DMS153 treated with DMSO at 0.1 percent for 48 hours (cell line): ENCODE measurements at regions not wholly inside any gene's neighbourhood (a gene's known extent, or its start where the extent isn't known, plus 50 kb on each side); places are given as distances from the start of the nearest gene placed in this dataset.

Experiments
- DNase-seq: peaks from one replicate; lab custom pipeline; 2025; ENCODE audit not compliant: unreplicated experiment; lab: John Stamatoyannopoulos, UW

DNA sequence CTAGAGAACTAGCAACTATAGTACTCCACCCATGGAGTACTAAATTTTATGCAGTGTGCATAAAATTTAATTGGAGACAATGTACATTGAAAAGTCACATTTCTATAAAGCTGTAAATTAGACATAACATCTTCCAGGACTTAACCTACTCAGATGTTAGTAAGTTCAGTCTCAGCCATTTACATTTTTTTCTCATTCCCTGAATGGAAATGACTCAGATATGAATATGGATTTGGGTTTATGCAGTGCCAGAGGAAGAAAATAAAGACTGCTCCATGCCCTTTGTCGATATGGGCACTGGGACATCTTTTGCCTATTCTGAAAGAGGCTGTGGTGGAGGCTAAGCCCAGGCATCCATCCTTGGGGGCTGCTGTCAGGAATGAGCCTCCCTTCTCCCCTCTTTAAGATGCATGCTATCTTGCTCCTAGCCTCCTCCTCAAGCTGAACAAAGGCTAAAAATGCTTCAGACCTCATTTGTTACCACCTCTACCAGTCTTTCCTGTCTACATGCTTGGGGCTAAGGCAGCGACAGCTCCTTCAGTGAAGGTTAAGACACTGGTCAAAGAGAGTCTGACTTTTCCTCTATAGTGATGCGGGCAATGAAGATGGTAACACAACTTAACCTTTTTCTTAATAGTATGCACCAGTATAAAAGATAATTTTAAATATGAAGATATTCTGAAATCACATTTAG, 486.8 kb upstream of the ANKRD30A start:
- no peak for DNase-seq

- no peak for DNase-seq
Measured at GRCh38 chr10:36636879-36637278, 488.5 kb upstream of the ANKRD30A start.

- no peak for DNase-seq
Measured at GRCh38 chr10:36636285-36636839, 489.0 kb upstream of the ANKRD30A start.

GRCh38 chr10:36634916-36635315, 490.5 kb upstream of the ANKRD30A start:
- no peak for DNase-seq

- no peak for DNase-seq
Measured at GRCh38 chr10:36630267-36630666, 495.1 kb upstream of the ANKRD30A start.

DNA sequence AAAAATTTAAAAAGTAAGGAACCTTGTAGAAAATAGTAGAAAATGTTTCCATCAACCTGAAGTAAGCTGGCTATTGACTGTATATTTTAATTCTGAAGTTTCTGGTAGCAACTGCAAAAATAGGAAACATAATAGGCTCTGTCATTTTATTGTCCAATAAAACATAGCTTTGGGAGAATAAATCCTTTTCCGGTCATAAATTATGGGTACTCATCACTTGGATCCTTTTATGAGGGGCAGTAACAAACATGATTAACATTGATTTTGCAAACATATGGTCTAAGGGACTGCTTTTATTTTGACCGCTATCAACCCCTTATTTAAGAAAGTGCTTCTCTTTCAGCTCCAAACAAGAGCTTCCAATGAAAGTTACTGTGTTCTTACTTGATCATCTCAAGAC, 495.9 kb upstream of the ANKRD30A start:
- DNase-seq, result no peak

DNA sequence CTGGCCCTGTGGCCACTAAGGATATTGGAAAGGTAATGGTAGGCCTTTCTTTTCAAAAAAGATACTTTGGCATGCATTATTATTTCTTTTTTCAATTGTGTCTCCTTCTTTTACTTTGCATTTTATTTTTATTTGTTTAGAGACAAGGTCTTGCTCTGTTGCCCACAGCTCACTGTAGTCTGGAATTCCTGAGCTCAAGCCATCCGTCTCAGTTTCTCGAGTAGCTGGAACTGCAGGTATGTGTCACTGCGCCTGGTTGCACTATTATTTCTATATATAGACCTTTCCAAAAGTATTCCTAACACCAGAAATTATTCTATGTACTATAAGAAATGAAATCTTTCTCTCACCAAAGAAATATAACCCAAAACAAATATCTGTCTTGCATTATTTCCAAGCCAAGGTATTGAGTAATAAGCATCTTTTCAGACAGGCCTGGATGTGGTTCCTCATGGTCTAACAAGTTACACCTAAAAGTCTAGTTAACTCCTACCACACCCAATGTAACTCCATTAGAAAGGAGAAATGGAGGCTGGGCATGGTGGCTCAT, 500.8 kb upstream of the ANKRD30A start:
- no peak for DNase-seq

DNA sequence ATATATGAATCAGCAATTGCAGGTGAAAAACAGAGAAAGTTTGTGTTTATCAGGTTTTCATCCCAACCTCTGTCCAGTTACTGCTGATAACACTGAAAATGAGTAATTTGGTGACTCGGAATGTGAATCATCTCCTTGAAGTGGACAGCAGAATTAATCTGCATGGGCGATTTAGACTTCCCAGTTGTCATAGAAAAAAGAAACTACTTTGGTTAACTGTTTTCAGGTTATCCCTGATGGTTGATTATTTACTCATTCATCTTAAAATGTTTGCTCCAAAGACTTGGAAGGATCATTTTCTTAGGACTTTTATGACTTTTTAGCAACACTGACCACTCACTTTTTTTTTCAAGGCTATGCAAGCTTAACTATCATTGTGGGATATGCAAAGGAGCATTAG, 504.1 kb upstream of the ANKRD30A start:
- DNase-seq, result no peak

- no peak for DNase-seq
Measured at GRCh38 chr10:36612436-36612835, 513.0 kb upstream of the ANKRD30A start.

DNA sequence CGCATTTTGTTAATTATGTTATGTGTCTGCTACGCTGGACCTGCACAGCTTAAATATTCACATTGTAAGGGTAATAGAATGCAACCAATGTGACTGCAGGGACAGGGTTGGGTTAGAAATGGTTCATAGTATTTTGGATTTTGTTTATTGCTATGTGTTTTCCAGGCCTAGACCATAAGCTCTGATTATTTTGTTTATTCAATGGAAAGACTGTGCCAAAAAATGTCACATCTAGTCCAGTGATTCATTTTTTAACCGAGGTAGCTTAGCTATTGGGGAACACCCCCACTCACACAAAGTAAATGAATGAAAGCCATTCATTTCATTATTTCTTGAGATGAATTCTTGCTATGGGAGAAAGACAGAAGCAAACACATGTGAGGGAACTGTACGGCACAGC, 516.5 kb upstream of the ANKRD30A start:
- no peak for DNase-seq

DNA sequence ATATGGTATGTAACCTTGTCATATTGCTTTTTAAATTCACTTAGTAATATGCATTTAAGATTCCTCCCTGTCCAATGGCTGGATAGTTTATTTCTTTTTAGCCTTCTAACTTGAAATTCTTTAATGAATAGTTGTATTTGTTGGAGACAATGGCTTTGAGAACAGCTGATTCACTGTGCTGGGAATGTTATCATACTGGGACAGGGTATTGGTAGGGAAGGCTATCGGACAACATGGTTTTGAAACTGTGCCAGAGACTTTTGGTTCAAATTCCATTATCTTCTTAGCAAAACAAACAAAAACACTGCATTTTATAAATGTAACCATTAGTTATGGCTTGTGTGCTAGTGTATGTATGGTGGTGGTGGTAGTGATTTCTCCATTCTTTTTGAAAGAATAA, 517.1 kb upstream of the ANKRD30A start:
- DNase-seq, result no peak

- no peak for DNase-seq
Measured at GRCh38 chr10:36606234-36606839, 519.1 kb upstream of the ANKRD30A start.

DNA sequence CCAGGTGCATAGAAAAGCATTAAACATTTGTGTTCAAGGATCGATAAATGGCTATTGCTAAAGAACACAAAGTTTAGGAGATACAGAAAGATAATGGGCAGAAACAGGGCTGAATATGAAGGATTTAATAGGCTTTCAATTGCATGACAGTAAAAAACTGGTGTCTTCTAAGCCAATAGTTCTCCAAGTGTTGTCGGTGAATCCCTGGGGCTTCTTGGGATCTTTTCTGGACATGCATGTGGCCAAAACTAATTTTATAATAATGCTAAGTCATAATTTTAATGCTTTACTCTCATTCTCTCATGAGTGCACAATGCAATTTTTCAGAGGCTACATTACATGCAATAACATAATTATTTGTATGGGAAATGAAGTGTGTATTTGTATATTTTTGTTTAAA, 521.1 kb upstream of the ANKRD30A start:
- no peak for DNase-seq

- no peak for DNase-seq
Measured at GRCh38 chr10:36603688-36604087, 521.7 kb upstream of the ANKRD30A start.

GRCh38 chr10:36602374-36602773, 523.0 kb upstream of the ANKRD30A start:
- no peak for DNase-seq

DNA sequence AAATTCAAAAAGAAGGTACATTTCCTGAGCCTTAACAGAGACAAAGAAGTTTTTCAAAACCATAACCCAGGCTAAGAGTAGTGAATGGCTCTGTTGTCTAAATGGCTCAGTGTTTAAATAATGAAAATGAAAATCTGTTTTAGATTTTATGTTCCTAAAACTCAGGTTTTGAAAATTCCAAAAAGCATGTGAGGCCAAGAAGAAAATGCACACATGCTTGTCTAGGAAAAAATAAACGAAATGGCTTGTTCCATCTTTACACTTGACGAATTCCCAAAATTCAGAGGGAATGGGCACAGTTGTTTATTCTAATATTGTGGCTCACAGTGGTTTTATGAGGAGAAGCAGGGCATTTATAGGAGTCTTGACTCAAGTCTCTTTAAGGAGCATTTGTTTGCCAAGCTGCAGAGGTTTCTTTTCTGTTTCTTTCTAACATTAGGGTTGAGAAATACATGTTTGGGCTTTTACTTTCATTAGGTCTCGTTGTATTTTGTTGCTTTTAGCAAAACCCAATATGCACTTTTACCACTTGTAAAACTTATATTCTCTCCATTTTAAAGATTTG, 527.6 kb upstream of the ANKRD30A start:
- DNase-seq, result no peak

- DNase-seq, result no peak
Measured at GRCh38 chr10:36592964-36593363, 532.4 kb upstream of the ANKRD30A start.

DNA sequence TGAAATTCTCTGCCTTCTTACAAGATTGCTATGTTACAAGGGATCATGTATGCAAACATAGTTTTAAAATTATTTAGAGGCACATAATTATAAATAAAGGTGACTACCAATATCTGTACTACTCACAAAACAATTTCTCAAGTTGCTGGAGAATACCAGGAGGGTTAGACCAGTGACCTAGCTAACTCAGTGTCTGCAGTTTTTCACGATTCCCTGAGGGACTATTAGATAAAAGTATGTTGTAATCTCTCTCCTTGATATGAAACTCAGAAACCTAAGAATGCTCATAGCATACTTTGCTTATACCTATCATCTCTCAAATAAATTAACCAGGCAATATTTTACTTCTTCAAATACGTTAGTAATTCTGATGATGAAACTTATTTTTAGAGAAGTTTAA, 534.0 kb upstream of the ANKRD30A start:
- DNase-seq, result no peak

GRCh38 chr10:36583690-36584089, 541.7 kb upstream of the ANKRD30A start:
- no peak for DNase-seq

- no peak for DNase-seq
Measured at GRCh38 chr10:36581237-36581636, 544.2 kb upstream of the ANKRD30A start.

GRCh38 chr10:36578306-36578705, 547.1 kb upstream of the ANKRD30A start:
- no peak for DNase-seq

DNA sequence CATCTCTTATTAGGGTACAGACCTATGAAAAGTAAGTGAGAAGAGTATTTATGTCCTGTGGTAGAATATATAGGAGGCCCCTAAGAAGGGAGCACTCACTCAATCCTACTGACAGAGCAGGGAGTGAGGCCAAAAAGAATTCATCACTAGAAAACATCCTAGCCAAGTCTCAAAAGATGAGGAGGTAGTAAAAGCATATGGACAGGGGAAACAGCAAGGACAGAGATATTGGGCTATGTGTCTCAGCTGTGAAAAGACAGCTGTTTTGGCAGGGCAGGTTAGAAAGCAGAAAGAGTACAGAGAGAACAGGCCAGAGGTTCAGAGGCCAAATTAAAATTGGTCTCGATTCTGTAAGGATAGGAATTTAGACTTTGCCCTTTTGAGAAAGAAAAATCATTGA, 548.3 kb upstream of the ANKRD30A start:
- no peak for DNase-seq
